GM23338 (cell line): ENCODE measurements at regions not wholly inside any gene's neighbourhood (a gene's known extent, or its start where the extent isn't known, plus 50 kb on each side); places are given as distances from the start of the nearest gene placed in this dataset.

ENCODE experiments used
- ATAC-seq: fragments of 200-7000 bp; cut with Tn5 transposase; 3 replicates; pipeline ENCODE4 v1.9.1; 2020
- DNase-seq: peaks from one replicate; pipeline ENCODE4 v3.0.0-alpha.2; 2015; ENCODE audit warnings: low spot score
- H2AFZ ChIP-seq: fragments of 200-600 bp; sonication (generic); 2 replicates; pipeline ENCODE4 v1.8.0; 2016; ENCODE audit warnings: antibody characterized with exemption, mild to moderate bottlenecking, moderate library complexity
- H3F3A ChIP-seq: fragments of 200-600 bp; sonication (generic); replicated peaks from 2 replicates; pipeline ENCODE4 v1.8.0; 2017; ENCODE audit warnings: antibody characterized with exemption, mixed run types, low read depth
- H3K27ac ChIP-seq: fragments of 200-600 bp; sonication (generic); 2 replicates; pipeline ENCODE4 v1.6.1; 2016; ENCODE audit warnings: low read depth
- H3K27me3 ChIP-seq: fragments of 200-600 bp; sonication (generic); 2 replicates; pipeline ENCODE4 v1.8.0; 2016; ENCODE audit warnings: mild to moderate bottlenecking, mixed run types, moderate library complexity; ENCODE audit not compliant: insufficient read depth
- H3K36me3 ChIP-seq: fragments of 200-600 bp; sonication (generic); 2 replicates; pipeline ENCODE4 v1.8.0; 2016; ENCODE audit warnings: mild to moderate bottlenecking; ENCODE audit not compliant: insufficient read depth
- H3K4me1 ChIP-seq: fragments of 200-600 bp; sonication (generic); 2 replicates; pipeline ENCODE4 v1.8.0; 2016; ENCODE audit warnings: mild to moderate bottlenecking, moderate library complexity; ENCODE audit not compliant: insufficient read depth
- H3K4me2 ChIP-seq: fragments of 200-600 bp; sonication (generic); 2 replicates; pipeline ENCODE4 v1.7.1; 2017; ENCODE audit warnings: mixed run types
- H3K4me3 ChIP-seq: fragments of 200-600 bp; sonication (generic); 2 replicates; pipeline ENCODE4 v1.6.1; 2016; ENCODE audit warnings: mixed run types
- H3K79me2 ChIP-seq: fragments of 200-600 bp; sonication (generic); replicated peaks from 2 replicates; pipeline ENCODE4 v1.8.0; 2017; ENCODE audit warnings: mild to moderate bottlenecking; ENCODE audit not compliant: insufficient read depth
- H3K9me2 ChIP-seq: fragments of 200-600 bp; sonication (generic); 2 replicates; pipeline ENCODE4 v1.8.0; 2017; ENCODE audit not compliant: insufficient read depth
- H4K20me1 ChIP-seq: fragments of 200-600 bp; sonication (generic); replicated peaks from 2 replicates; pipeline ENCODE4 v1.8.0; 2017; ENCODE audit warnings: mild to moderate bottlenecking; ENCODE audit not compliant: insufficient read depth
- H3K27ac Mint-ChIP-seq: 2 replicates; pipeline ENCODE4 v1.8.0; 2020; ENCODE audit warnings: inconsistent platforms, mild to moderate bottlenecking, moderate library complexity, mixed read lengths
- H3K27me3 Mint-ChIP-seq: 3 replicates; pipeline ENCODE4 v1.8.0; 2022; ENCODE audit warnings: low read depth, mild to moderate bottlenecking, moderate library complexity, mixed read lengths, inconsistent platforms; ENCODE audit not compliant: insufficient read depth, poor library complexity
- H3K36me3 Mint-ChIP-seq: 3 replicates; pipeline ENCODE4 v1.8.0; 2021; ENCODE audit warnings: low read depth, mild to moderate bottlenecking, inconsistent platforms, moderate library complexity, mixed read lengths
- H3K4me1 Mint-ChIP-seq: 3 replicates; pipeline ENCODE4 v1.8.0; 2020; ENCODE audit warnings: mild to moderate bottlenecking, inconsistent platforms, mixed read lengths
- H3K4me3 Mint-ChIP-seq: 3 replicates; pipeline ENCODE4 v1.8.0; 2021; ENCODE audit warnings: moderate library complexity, mild to moderate bottlenecking, inconsistent platforms, mixed read lengths
- H3K9me3 Mint-ChIP-seq: 3 replicates; pipeline ENCODE4 v1.8.0; 2020; ENCODE audit warnings: moderate library complexity, mild to moderate bottlenecking, inconsistent platforms, mixed read lengths
- CREB1 ChIP-seq: fragments of 250-450 bp; sonication (Bioruptor Pico); IDR thresholded peaks from 2 replicates; pipeline ENCODE4 v1.5.0; 2020; ENCODE audit warnings: low read depth, mild to moderate bottlenecking, moderate library complexity
- EZH2 ChIP-seq: fragments of 200-600 bp; sonication (generic); IDR thresholded peaks from one replicate; pipeline ENCODE4 v1.8.0; 2017; ENCODE audit warnings: antibody characterized with exemption, mild to moderate bottlenecking, low read depth; ENCODE audit not compliant: unreplicated experiment
- EZH2phosphoT487 ChIP-seq: fragments of 200-600 bp; sonication (generic); IDR thresholded peaks from one replicate; pipeline ENCODE4 v1.8.1; 2018; ENCODE audit warnings: antibody characterized with exemption; ENCODE audit not compliant: unreplicated experiment
- JUNB ChIP-seq: IDR thresholded peaks from one replicate; pipeline ENCODE4 v1.6.1; 2016; ENCODE audit warnings: antibody characterized with exemption; ENCODE audit not compliant: unreplicated experiment
- NANOG ChIP-seq: IDR thresholded peaks from 2 replicates; pipeline ENCODE4 v1.6.1; 2016; ENCODE audit warnings: antibody characterized with exemption, borderline replicate concordance
- POLR2AphosphoS5 ChIP-seq: IDR thresholded peaks from 2 replicates; pipeline ENCODE4 v1.6.1; 2016; ENCODE audit warnings: antibody characterized with exemption, low read depth
- STAT1 ChIP-seq: IDR thresholded peaks from one replicate; pipeline ENCODE4 v1.6.1; 2016; ENCODE audit warnings: antibody characterized with exemption; ENCODE audit not compliant: unreplicated experiment
- ZNF114 ChIP-seq: fragments of 250-450 bp; sonication (Bioruptor Pico); IDR thresholded peaks from 2 replicates; pipeline ENCODE4 v1.5.0; 2020; ENCODE audit warnings: mild to moderate bottlenecking, moderate library complexity
- ZNF331 ChIP-seq: fragments of 250-450 bp; sonication (Bioruptor Pico); IDR thresholded peaks from 2 replicates; pipeline ENCODE4 v1.5.0; 2020; ENCODE audit warnings: low read depth, mild to moderate bottlenecking, moderate library complexity
- TF ChIP-seq, protein P1 (sequence below): IDR thresholded peaks from one replicate; pipeline ENCODE4 v1.6.1; 2018; ENCODE audit warnings: antibody characterized with exemption; ENCODE audit not compliant: unreplicated experiment
- TF ChIP-seq, protein P2 (sequence below): fragments of 250-450 bp; sonication (Bioruptor Pico); IDR thresholded peaks from 2 replicates; pipeline ENCODE4 v1.5.0; 2020; ENCODE audit warnings: mild to moderate bottlenecking, moderate library complexity
- TF ChIP-seq, protein P3 (sequence below): IDR thresholded peaks from 2 replicates; pipeline ENCODE4 v1.6.1; 2016; ENCODE audit warnings: antibody characterized with exemption
- TF ChIP-seq, protein P4 (sequence below), 2 experiments: fragments of 200-600 bp in 1 of 2; sonication (generic) in 1 of 2; conservative IDR thresholded peaks; 2 replicates each; pipeline versions ENCODE4 v1.5.1 to v1.6.1; 2016 to 2017; ENCODE audit warnings: antibody characterized with exemption in 2 of 2, low read depth in 2 of 2, mild to moderate bottlenecking in 2 of 2, moderate library complexity in 1 of 2

DNA sequence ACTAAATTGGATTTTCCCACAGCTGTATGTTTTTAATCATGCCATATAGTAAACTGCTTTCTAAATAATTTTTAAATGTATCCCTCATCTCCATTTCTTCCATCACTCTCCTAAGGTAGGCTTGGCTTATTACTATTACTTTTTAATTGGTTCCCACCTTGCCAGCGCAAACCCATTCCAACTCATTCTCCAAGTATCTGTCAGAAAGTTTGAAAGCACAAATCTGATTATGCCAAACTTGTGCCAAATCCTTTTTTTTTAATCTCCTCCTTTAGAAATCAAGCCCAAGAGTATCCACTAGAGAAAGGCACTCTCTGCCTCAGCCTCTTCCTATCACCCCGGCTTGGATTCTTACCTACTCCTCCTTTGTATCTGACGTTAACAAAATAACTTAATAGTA, 784.5 kb downstream of the TBL1XR1 start:
- TF ChIP-seq EZH2 (no peak), CREB1 (CRISPR knock-in tag) (no peak), ZNF331 (CRISPR knock-in tag) (no peak), POLR2AphosphoS5 (no peak), NANOG (no peak), STAT1 (no peak), ZNF114 (CRISPR knock-in tag) (no peak), JUNB (no peak), EZH2phosphoT487 (no peak)
- TF ChIP-seq, protein P1, sequence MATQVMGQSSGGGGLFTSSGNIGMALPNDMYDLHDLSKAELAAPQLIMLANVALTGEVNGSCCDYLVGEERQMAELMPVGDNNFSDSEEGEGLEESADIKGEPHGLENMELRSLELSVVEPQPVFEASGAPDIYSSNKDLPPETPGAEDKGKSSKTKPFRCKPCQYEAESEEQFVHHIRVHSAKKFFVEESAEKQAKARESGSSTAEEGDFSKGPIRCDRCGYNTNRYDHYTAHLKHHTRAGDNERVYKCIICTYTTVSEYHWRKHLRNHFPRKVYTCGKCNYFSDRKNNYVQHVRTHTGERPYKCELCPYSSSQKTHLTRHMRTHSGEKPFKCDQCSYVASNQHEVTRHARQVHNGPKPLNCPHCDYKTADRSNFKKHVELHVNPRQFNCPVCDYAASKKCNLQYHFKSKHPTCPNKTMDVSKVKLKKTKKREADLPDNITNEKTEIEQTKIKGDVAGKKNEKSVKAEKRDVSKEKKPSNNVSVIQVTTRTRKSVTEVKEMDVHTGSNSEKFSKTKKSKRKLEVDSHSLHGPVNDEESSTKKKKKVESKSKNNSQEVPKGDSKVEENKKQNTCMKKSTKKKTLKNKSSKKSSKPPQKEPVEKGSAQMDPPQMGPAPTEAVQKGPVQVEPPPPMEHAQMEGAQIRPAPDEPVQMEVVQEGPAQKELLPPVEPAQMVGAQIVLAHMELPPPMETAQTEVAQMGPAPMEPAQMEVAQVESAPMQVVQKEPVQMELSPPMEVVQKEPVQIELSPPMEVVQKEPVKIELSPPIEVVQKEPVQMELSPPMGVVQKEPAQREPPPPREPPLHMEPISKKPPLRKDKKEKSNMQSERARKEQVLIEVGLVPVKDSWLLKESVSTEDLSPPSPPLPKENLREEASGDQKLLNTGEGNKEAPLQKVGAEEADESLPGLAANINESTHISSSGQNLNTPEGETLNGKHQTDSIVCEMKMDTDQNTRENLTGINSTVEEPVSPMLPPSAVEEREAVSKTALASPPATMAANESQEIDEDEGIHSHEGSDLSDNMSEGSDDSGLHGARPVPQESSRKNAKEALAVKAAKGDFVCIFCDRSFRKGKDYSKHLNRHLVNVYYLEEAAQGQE, result no peak
- TF ChIP-seq, protein P2, sequence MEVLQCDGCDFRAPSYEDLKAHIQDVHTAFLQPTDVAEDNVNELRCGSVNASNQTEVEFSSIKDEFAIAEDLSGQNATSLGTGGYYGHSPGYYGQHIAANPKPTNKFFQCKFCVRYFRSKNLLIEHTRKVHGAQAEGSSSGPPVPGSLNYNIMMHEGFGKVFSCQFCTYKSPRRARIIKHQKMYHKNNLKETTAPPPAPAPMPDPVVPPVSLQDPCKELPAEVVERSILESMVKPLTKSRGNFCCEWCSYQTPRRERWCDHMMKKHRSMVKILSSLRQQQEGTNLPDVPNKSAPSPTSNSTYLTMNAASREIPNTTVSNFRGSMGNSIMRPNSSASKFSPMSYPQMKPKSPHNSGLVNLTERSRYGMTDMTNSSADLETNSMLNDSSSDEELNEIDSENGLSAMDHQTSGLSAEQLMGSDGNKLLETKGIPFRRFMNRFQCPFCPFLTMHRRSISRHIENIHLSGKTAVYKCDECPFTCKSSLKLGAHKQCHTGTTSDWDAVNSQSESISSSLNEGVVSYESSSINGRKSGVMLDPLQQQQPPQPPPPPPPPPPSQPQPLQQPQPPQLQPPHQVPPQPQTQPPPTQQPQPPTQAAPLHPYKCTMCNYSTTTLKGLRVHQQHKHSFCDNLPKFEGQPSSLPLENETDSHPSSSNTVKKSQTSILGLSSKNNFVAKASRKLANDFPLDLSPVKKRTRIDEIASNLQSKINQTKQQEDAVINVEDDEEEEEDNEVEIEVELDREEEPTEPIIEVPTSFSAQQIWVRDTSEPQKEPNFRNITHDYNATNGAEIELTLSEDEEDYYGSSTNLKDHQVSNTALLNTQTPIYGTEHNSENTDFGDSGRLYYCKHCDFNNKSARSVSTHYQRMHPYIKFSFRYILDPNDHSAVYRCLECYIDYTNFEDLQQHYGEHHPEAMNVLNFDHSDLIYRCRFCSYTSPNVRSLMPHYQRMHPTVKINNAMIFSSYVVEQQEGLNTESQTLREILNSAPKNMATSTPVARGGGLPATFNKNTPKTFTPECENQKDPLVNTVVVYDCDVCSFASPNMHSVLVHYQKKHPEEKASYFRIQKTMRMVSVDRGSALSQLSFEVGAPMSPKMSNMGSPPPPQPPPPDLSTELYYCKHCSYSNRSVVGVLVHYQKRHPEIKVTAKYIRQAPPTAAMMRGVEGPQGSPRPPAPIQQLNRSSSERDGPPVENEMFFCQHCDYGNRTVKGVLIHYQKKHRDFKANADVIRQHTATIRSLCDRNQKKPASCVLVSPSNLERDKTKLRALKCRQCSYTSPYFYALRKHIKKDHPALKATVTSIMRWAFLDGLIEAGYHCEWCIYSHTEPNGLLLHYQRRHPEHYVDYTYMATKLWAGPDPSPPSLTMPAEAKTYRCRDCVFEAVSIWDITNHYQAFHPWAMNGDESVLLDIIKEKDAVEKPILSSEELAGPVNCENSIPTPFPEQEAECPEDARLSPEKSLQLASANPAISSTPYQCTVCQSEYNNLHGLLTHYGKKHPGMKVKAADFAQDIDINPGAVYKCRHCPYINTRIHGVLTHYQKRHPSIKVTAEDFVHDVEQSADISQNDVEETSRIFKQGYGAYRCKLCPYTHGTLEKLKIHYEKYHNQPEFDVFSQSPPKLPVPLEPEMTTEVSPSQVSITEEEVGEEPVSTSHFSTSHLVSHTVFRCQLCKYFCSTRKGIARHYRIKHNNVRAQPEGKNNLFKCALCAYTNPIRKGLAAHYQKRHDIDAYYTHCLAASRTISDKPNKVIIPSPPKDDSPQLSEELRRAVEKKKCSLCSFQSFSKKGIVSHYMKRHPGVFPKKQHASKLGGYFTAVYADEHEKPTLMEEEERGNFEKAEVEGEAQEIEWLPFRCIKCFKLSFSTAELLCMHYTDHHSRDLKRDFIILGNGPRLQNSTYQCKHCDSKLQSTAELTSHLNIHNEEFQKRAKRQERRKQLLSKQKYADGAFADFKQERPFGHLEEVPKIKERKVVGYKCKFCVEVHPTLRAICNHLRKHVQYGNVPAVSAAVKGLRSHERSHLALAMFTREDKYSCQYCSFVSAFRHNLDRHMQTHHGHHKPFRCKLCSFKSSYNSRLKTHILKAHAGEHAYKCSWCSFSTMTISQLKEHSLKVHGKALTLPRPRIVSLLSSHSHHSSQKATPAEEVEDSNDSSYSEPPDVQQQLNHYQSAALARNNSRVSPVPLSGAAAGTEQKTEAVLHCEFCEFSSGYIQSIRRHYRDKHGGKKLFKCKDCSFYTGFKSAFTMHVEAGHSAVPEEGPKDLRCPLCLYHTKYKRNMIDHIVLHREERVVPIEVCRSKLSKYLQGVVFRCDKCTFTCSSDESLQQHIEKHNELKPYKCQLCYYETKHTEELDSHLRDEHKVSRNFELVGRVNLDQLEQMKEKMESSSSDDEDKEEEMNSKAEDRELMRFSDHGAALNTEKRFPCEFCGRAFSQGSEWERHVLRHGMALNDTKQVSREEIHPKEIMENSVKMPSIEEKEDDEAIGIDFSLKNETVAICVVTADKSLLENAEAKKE (CRISPR knock-in tag), result no peak
- TF ChIP-seq, protein P3, sequence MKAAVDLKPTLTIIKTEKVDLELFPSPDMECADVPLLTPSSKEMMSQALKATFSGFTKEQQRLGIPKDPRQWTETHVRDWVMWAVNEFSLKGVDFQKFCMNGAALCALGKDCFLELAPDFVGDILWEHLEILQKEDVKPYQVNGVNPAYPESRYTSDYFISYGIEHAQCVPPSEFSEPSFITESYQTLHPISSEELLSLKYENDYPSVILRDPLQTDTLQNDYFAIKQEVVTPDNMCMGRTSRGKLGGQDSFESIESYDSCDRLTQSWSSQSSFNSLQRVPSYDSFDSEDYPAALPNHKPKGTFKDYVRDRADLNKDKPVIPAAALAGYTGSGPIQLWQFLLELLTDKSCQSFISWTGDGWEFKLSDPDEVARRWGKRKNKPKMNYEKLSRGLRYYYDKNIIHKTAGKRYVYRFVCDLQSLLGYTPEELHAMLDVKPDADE, result no peak
- TF ChIP-seq, protein P4, sequence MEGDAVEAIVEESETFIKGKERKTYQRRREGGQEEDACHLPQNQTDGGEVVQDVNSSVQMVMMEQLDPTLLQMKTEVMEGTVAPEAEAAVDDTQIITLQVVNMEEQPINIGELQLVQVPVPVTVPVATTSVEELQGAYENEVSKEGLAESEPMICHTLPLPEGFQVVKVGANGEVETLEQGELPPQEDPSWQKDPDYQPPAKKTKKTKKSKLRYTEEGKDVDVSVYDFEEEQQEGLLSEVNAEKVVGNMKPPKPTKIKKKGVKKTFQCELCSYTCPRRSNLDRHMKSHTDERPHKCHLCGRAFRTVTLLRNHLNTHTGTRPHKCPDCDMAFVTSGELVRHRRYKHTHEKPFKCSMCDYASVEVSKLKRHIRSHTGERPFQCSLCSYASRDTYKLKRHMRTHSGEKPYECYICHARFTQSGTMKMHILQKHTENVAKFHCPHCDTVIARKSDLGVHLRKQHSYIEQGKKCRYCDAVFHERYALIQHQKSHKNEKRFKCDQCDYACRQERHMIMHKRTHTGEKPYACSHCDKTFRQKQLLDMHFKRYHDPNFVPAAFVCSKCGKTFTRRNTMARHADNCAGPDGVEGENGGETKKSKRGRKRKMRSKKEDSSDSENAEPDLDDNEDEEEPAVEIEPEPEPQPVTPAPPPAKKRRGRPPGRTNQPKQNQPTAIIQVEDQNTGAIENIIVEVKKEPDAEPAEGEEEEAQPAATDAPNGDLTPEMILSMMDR (conservative IDR thresholded peaks at IDR 0.05; ENCODE audit: low read depth in 2 of 2), result no peak
- H3K27me3 Mint-ChIP-seq, result peaks cover 2% of the 10 kb centered on the region
- no peak overlapping the region for H3K4me3 ChIP-seq
- no peaks in the 10 kb centered on the region for H3K9me2 ChIP-seq
- H3K9me3 Mint-ChIP-seq, result no peaks in the 10 kb centered on the region
- no peak overlapping the region for H3K27ac Mint-ChIP-seq
- no peaks in the 10 kb centered on the region for H3K27me3 ChIP-seq
- peaks cover 28% of the 10 kb centered on the region for H3K4me1 Mint-ChIP-seq
- no peaks in the 10 kb centered on the region for H3K36me3 ChIP-seq
- H2AFZ ChIP-seq, result no peak overlapping the region
- no peaks in the 10 kb centered on the region for H3K79me2 ChIP-seq
- H3K4me2 ChIP-seq, result no peak overlapping the region
- H3K36me3 Mint-ChIP-seq, result no peaks in the 10 kb centered on the region
- H3F3A ChIP-seq, result no peaks in the 10 kb centered on the region
- ATAC-seq (no peak), DNase-seq (no peak)
- H3K4me1 ChIP-seq, result peaks cover 20% of the 10 kb centered on the region
- H4K20me1 ChIP-seq, result no peaks in the 10 kb centered on the region
- no peak overlapping the region for H3K27ac ChIP-seq
- H3K4me3 Mint-ChIP-seq, result no peak overlapping the region
